ENCODE measurements at regions not wholly inside any gene's neighbourhood (a gene's known extent, or its start where the extent isn't known, plus 50 kb on each side); places are given as distances from the start of the nearest gene placed in this dataset.

DNA sequence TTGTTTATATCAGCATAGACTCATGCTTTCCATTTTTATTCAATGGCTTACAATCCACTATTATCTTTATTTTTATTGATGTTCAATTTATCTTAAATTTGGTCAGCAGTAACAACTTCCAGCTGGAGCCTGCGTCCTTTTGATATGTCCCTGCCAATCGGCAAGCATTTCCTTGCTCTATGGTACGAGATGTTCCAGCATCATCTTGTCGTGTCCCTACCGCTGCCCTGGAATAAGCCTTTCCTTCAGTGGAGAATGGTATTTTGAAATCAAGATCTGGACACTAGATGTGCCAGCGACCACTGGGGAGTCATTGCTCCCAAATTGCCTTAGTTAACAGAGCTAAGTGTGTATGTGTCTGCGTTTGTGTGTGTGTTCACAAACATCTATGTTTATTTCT is 151.6 kb upstream of the RGMB start:
- no peak for DNase-seq

DNA sequence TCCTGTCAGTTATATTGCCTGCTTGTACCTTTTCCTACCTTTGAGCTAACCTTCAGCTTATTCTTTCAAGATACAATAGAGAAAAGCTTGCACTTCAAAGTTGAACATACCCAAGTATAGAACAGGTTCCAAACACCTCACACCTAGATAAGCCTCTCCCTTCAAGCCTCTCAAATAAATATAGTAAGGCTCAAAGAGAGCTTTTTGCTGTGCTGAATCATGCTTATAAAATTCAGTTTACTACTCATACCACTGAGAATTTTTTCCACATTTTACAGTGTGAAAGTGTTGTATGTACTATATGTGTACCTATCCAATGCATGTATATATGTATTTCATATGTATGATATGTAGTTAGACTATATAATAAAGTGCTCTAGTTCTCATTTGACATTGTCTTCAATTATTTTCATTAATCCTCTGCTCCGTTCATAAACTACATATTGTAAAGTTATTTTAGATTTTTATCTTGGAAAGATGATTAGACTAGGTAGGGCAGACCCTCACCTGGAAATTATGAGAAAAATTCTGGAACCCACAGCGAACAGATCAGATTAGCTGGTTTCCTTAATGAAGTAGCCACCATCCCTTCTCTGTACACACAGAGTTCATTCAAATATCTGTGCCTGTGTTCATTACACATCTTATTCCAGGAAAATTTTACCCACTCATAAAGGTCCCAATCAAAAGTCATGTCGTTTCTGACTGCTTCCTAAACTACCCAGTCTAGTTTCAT is 149.2 kb upstream of the RGMB start:
- no peak for DNase-seq

DNA sequence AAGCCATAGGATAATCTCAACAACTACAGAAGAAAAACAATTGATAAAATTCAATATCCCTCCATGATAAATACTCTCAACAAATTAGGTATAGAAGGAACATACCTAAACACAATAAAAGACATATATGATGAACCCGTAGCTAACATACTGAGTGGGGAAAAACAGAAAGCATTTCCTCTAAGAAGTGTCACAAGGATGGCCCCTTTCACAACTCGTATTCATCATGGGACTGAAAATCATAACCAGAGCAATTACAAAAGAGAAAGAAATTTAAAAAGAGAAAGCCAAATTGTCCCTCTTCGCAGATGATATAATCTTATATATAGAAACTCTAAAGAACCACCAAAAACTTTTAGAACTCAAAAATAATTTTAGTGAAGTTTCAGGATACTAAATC is 146.3 kb upstream of the RGMB start:
- DNase-seq, result no peak

DNA sequence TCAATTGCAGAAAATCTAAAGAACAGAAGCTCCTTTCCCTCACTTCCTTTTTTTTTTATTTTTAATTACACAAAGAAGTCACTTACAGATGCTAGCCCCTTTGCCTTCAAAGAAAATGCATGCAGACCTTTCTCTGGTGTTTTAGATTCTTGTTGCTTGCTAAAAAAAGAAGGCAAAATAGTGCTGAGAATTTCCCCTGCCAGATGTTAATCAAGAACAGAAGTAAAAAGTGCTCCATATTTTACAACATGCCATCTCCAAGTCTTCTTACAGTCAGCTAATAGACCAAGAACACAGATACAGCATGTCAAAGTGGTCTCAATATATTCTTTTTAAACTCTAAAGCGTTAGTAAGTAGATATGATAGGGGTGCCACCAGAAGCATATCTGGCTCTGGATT is 142.8 kb upstream of the RGMB start:
- no peak for DNase-seq

GRCh38 chr5:98631311-98632054 is 142.0 kb upstream of the RGMB start:
- DNase-seq, result no peak

DNA sequence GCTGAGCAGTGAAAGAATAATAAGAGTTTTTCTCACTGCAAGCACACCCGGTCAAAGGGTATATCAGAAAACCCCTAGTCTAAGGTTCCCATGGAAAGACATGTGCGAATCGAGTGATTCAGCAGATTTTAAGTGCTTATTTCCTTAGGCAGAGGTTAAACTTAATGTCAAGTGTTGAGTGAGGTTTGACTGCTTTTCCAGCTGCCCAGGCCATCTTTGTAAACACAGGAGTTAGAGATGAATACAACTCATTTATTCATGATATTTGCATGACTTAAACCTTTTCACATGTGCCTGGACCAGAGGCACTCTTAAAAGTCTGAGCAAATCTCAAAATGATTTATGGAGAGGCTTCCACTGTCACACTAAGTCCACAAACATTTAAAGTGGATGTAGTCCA is 137.8 kb upstream of the RGMB start:
- DNase-seq, result no peak

- no peak for DNase-seq
Observed at GRCh38 chr5:98637116-98637515, 136.3 kb upstream of the RGMB start.

DNA sequence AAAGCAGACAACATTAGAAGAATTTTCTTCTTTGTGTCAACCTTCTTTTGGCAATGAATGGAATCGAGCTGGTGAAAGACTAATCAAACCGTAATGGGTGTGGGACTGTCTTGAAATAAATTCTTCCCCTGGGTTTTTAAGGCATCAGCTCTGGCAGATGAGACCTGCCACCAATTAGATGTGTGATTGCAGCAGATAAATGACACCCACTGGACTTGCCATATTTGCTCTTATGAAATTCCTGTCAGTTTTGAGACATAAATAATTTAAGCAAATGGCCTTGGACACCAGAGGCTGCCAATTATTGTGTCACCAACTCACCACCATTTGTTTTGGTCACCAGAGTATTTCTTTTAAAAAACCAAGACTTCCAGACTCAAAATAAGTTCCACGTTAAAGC is 135.9 kb upstream of the RGMB start:
- DNase-seq, result no peak

DNA sequence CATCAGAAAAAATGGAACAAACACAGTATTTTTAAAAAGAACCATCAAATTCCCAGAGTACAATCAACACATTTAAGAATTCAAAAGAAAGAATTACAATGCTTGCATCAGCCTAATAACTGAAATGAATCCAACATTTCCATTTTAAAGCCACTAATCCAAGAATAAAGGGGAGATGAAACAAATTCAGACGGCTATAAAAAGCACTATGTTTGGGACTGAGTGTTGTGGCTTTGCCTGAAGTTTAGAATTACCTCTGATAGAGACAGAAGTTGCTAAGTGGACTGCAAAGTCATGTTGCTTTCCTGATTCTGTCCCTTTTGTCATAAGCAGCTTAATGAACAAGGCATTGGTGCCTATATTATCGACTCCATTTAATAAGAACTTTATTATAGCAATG is 135.4 kb upstream of the RGMB start:
- DNase-seq, result no peak

DNA sequence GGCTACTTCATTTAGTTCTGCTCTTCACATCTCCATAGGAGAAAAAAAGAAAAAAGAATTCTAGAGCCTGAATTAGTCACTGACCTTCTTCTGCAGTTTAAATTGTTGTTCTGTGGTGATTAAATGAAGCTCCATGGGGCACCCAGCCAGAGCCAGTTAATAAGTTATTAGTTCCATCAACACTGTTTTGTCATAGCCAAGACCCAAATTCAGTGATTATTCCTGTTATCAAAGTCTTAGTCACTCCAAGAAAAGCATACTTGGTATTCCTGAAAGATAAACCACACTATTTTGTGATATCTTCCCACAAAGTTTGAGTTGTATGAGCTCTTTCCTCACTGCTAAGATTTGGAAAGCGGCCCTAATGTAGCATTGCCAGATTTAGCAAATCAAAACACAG is 134.8 kb upstream of the RGMB start:
- DNase-seq, result no peak

- DNase-seq, result no peak
Observed at GRCh38 chr5:98639274-98639673, 134.2 kb upstream of the RGMB start.

DNA sequence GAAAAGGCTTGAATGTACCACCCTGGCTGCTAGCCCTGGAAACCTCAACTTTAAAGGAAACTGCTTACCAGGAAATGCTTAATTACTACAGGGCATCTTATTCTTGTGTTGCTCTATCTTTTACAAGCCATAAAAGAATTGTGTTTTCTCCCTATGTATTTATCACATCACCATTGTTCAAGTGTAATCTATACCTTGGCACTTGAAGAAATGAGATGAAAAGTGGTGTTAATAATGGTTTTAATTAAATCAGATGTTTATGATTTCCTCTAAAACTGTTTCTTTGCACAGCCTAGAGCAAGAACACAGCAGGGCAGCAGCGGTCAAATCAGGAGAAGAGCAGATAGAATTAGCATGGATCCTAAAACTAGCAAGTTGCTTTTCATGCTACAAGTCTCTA is 131.8 kb upstream of the RGMB start:
- no peak for DNase-seq

GRCh38 chr5:98643569-98643968 is 129.9 kb upstream of the RGMB start:
- DNase-seq, result no peak

DNA sequence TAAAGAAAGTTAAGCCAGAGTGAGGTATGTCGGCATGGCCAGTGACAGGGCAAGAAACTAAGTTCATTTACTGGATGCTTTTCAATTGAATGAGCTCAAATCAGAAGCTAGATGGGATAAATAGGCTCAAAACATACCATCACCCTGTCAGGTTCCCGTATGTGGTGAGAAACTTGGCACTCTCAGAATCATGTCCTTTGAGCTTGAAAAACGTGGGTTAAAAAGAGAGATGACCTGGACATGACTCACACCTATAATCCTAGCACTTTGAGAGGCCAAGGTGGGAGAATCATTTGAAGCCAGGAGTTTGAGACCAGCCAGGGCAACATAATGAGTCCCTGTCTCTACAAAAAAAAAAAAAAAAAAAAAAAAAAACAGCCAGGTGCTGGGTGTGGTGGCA is 121.7 kb upstream of the RGMB start:
- DNase-seq, result no peak

DNA sequence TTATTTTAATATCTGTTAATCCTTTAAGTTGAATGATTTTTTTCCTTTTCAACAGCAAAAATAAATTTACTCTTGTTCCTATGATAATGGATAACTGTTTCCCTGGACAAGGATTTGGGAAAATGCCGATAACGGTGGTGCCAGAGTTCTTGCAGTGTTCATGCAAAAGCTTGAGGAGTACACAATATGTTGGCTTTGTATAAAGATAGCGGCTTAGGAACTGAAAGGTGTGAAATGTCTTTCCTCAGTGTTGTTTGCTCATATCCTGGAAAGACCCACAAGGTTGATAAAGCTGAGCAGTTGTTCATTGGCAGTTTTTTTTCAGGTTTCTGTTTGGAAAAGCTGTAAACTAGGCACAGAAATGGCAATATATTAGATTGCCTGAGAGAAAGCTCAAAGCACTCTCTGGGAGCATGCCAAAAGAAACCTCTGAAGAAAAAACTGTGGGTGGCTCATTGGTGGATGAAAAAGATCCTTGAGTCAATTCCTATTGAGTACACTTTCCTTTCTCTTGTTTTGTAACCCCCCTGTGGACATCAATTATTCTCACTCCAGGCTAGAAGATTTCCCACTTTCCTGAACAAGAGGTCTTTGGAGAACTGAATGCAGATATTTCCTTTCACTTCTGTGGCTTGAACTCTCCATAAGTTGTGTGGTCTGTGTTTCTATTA is 117.2 kb upstream of the RGMB start:
- no peak for DNase-seq

- no peak for DNase-seq
Observed at GRCh38 chr5:98656796-98657195, 116.7 kb upstream of the RGMB start.

DNA sequence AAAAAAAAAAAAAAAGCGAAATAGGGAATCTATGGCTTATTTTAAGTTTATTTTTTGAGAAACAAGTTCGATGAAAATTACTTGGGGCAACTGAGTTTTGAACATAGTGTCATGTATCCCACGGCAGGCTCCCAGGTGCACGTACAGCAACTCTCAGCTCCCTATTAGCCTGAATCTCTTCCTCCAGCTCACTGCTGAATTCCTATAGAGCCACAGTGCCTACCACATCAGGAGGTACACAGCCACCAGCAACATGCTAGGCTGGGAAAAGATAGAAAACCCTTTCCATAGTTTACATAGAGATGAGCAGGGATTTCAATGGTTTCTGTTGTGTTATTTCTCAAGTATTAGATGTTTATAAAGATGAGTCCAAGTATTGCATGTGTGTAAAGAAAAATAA is 115.9 kb upstream of the RGMB start:
- DNase-seq, result no peak

- no peak for DNase-seq
Observed at GRCh38 chr5:98663521-98663920, 109.9 kb upstream of the RGMB start.

DNA sequence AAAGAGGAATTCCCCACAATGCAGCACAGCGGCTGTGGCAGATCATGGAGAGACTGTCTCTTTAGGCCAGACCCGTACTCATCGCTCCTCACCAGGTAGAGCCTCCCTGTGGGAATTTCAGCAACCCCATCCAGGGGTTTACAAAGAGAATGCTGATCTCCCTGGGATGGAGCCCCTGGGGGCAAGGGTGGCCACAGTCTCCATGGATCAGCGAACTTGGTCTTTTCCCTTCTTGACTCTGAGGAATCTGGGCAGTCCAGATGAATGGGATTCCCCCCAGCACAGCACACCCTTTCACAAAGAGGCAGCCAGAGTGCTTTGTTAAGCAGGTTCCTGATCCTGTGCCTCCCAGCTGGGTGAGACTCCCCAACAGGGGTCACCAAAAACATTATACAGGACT is 108.7 kb upstream of the RGMB start:
- no peak for DNase-seq

GRCh38 chr5:98679963-98680362 is 93.5 kb upstream of the RGMB start:
- no peak for DNase-seq

- no peak for DNase-seq
Observed at GRCh38 chr5:98690002-98690401, 83.5 kb upstream of the RGMB start.

DNA sequence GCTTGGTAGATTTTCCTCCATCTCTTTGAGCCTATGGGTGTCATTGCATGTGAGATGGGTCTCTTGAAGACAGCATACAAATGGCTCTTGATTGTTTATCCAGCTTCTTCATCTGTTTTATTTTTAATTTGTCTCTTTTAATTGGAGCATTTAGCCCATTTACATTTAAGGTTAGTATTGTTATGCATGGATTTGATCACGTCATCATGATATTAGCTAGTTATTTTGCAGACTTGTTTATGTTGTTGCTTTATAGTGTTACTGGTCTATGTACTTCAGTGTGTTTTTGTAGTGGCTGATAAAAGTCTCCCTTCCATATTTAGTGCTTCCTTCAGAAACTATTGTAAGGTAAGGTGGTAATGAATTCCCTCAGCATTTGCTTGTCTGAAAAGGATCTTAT is 78.6 kb upstream of the RGMB start:
- DNase-seq, result no peak

DNA sequence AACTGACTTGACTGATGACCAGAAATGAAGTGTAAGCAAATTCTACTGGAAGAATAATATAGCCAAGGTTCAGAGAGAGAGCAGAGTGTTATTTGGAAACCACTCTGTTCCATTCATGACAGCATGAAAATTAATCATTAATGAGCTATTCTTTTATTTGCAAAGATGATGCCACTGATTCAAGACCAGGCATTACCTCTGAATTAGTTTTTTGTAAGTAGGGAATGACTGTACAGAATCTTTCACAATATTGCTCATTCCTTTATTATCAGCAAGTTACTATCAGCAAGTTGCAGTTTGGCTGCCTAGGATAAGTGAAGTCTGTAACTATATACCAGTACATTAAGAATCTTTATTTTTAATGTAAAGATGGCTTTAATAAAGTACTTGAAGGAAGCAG is 75.1 kb upstream of the RGMB start:
- no peak for DNase-seq

DNA sequence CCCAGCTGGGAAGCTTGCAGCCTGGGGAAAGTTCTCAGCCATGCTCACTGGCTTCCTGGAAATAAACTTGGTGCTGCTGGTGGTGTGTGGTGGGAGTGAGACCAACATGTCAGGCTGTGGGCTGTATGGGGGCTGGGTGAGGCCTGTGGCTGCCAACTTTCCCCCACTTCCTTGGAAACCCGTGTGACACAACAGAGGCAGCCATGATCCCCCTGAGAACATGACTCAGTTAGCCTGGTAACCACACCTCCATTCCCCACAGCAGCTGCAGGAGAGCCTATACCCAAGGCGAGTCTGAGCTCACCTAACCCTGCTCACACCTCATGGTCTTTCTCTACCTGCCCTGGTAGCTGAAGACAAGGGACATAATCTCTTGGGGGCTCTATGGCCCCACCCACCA is 72.7 kb upstream of the RGMB start:
- DNase-seq, result no peak

Data from right kidney (tissue), 1 donor.